Endothelial cell of umbilical vein (primary cell): ENCODE measurements at regions not wholly inside any gene's neighbourhood (a gene's known extent, or its start where the extent isn't known, plus 50 kb on each side); places are given as distances from the start of the nearest gene placed in this dataset.

Experiments used
- BruUV-seq: library from RNA; stranded (reverse); fragments of 400-500 nt; replicated peaks from 2 replicates; lab custom pipeline; 2021; lab: Mats Ljungman, UMichigan
- CTCF ChIA-PET: fragments of 300-600, 350-600 bp; sonication (Branson Sonifier 250); formaldehyde crosslinking; loops from one replicate; lab custom pipeline; 2021; ENCODE audit warnings: antibody characterized with exemption, inconsistent platforms; lab: Charles Lee
- POLR2A ChIA-PET: fragments of 300-600, 350-600 bp; sonication (Branson Sonifier 250); formaldehyde crosslinking; loops from one replicate; lab custom pipeline; 2021; ENCODE audit warnings: antibody characterized with exemption, inconsistent platforms; lab: Charles Lee
- DNase-seq: peaks from one replicate; pipeline ENCODE4 v3.0.0-alpha.2; 2011; ENCODE audit warnings: low read depth, low spot score
- FAIRE-seq: peaks from 2 replicates; lab custom pipeline; 2011; peaks lifted over from hg19 to GRCh38; lab: Jason Lieb, UNC
- H2AFZ ChIP-seq: 2 replicates; pipeline ENCODE4 v1.6.0; 2012; ENCODE audit warnings: low read depth, low read length, control low read depth, inconsistent platforms
- H3K27ac ChIP-seq: 2 replicates; pipeline ENCODE4 v1.5.1; 2011; ENCODE audit warnings: low read depth, mild to moderate bottlenecking, control low read depth, low read length, moderate library complexity; ENCODE audit not compliant: insufficient read depth
- H3K27me3 ChIP-seq, 2 experiments: 2 replicates each; pipeline versions ENCODE4 v1.6.0 to v1.6.1; 2011; ENCODE audit warnings: low read length in 2 of 2, mixed read lengths in 1 of 2; ENCODE audit not compliant: control insufficient read depth in 2 of 2, insufficient read depth in 2 of 2
- H3K36me3 ChIP-seq, 2 experiments: 2 replicates in 1 of 2; 3 replicates in 1 of 2; pipeline ENCODE4 v1.5.1; 2011; ENCODE audit warnings: low read length in 2 of 2, mild to moderate bottlenecking in 1 of 2, moderate library complexity in 1 of 2; ENCODE audit not compliant: control insufficient read depth in 2 of 2, insufficient read depth in 2 of 2; ENCODE audit errors: extremely low read depth in 1 of 2
- H3K4me1 ChIP-seq: 3 replicates; pipeline ENCODE4 v1.5.1; 2011; ENCODE audit warnings: mild to moderate bottlenecking, low read length; ENCODE audit not compliant: control insufficient read depth, insufficient read depth; ENCODE audit errors: extremely low read depth
- H3K4me2 ChIP-seq: 2 replicates; pipeline ENCODE4 v1.6.1; 2011; ENCODE audit warnings: low read length, control low read depth, mixed read lengths; ENCODE audit not compliant: insufficient read depth
- H3K4me3 ChIP-seq, 3 experiments: fragments of 200-600 bp in 1 of 3; sonication (generic), shearing (Covaris generic) in 1 of 3; replicated peaks in 1 of 3; 2 replicates each; pipeline ENCODE4 v1.5.1; 2011 to 2016; ENCODE audit warnings: control low read depth in 3 of 3, low read length in 3 of 3, mild to moderate bottlenecking in 2 of 3, inconsistent platforms in 1 of 3, low read depth in 1 of 3, moderate library complexity in 1 of 3; ENCODE audit not compliant: insufficient read depth in 1 of 3
- H3K79me2 ChIP-seq: 2 replicates; pipeline ENCODE4 v1.6.0; 2012; ENCODE audit warnings: low read length, inconsistent platforms; ENCODE audit not compliant: control insufficient read depth, insufficient read depth
- H3K9ac ChIP-seq: replicated peaks from 2 replicates; pipeline ENCODE3; 2011; ENCODE audit warnings: low read length, control low read depth; ENCODE audit not compliant: insufficient read depth; ENCODE audit errors: extremely low read depth
- H3K9me1 ChIP-seq: replicated peaks from 3 replicates; pipeline ENCODE4 v1.6.0; 2011; ENCODE audit warnings: mild to moderate bottlenecking, low read length; ENCODE audit not compliant: control insufficient read depth, insufficient read depth; ENCODE audit errors: extremely low read depth
- H3K9me3 ChIP-seq: replicated peaks from 2 replicates; pipeline ENCODE4 v1.5.1; 2012; ENCODE audit warnings: low read length, inconsistent platforms; ENCODE audit not compliant: control insufficient read depth, insufficient read depth
- H4K20me1 ChIP-seq: replicated peaks from 2 replicates; pipeline ENCODE3; 2011; ENCODE audit warnings: mild to moderate bottlenecking, low read length; ENCODE audit not compliant: control insufficient read depth, insufficient read depth; ENCODE audit errors: extremely low read depth
- CTCF ChIP-seq, 2 donors: IDR thresholded peaks; 1 replicate in 1 of 2; 2 replicates in 1 of 2; pipeline ENCODE4 v1.5.1; 2011; ENCODE audit warnings: low read length in 2 of 2, mild to moderate bottlenecking in 2 of 2, moderate library complexity in 2 of 2, control low read depth in 1 of 2, inconsistent platforms in 1 of 2, low read depth in 1 of 2; ENCODE audit not compliant: insufficient read depth in 1 of 2; ENCODE audit errors: extremely low read depth in 1 of 2
- EZH2 ChIP-seq: IDR thresholded peaks from 2 replicates; pipeline ENCODE4 v1.6.1; 2012; ENCODE audit warnings: borderline replicate concordance, low read depth, mild to moderate bottlenecking, moderate library complexity, low read length, inconsistent platforms; ENCODE audit not compliant: severe bottlenecking
- FOS ChIP-seq: IDR thresholded peaks from 2 replicates; pipeline ENCODE4 v1.6.1; 2011; ENCODE audit warnings: mild to moderate bottlenecking, low read length, moderate library complexity, borderline replicate concordance; ENCODE audit not compliant: insufficient read depth
- GATA2 ChIP-seq: IDR thresholded peaks from 2 replicates; pipeline ENCODE4 v1.7.0; 2011; ENCODE audit warnings: low read depth, mild to moderate bottlenecking, moderate library complexity, mixed read lengths, low read length; ENCODE audit not compliant: insufficient read length, insufficient read depth
- JUN ChIP-seq: IDR thresholded peaks from 2 replicates; pipeline ENCODE4 v1.6.1; 2011; ENCODE audit warnings: borderline replicate concordance, low read depth; ENCODE audit not compliant: insufficient read length, insufficient read depth
- MAX ChIP-seq: IDR thresholded peaks from 2 replicates; pipeline ENCODE4 v1.6.1; 2011; ENCODE audit not compliant: insufficient read depth, insufficient read length
- MYC ChIP-seq: IDR thresholded peaks from one replicate; pipeline ENCODE4 v1.6.1; 2011; ENCODE audit warnings: mild to moderate bottlenecking, low read depth, low read length
- POLR2A ChIP-seq: IDR thresholded peaks from 2 replicates; pipeline ENCODE4 v1.6.1; 2012; ENCODE audit warnings: low read depth, mild to moderate bottlenecking, control low read depth, low read length
- POLR2AphosphoS5 ChIP-seq: IDR thresholded peaks from 2 replicates; pipeline ENCODE4 v1.6.1; 2012; ENCODE audit warnings: low read depth, mild to moderate bottlenecking, control low read depth, low read length, moderate library complexity; ENCODE audit not compliant: insufficient read depth
- dilution Hi-C: fragments of 300-500 bp; cut with MboI; formaldehyde crosslinking; loops from one replicate; pipeline ENCODE4 v1.15.0; 2019; ENCODE audit warnings: low sequenced_read_pairs; ENCODE audit not compliant: extremely low pct_ligation_motif_present
- intact Hi-C: fragments of 100-400 bp; cut with micrococcal nuclease; formaldehyde crosslinking; loops from one replicate; pipeline ENCODE4 v1.10.0; 2022

GRCh38 chr1:222331765-222332164 is 216.1 kb downstream of the HHIPL2 start:
- DNase-seq (no peak), FAIRE-seq (no peak)
- H3K4me1 ChIP-seq, result no peaks in the 10 kb centered on the region
- no peak for TF ChIP-seq CTCF (IDR thresholded peaks at IDR 0.05; ENCODE audit: extremely low read depth in 1 of 2, insufficient read depth in 1 of 2, low read depth in 1 of 2, low read length in 2 of 2)
- no peak for TF ChIP-seq GATA2
- TF ChIP-seq MAX, result no peak
- no peak for TF ChIP-seq POLR2A
- TF ChIP-seq EZH2, result no peak
- TF ChIP-seq JUN, result no peak
- TF ChIP-seq FOS, result no peak
- TF ChIP-seq MYC, result no peak
- TF ChIP-seq POLR2AphosphoS5, result no peak
- H3K79me2 ChIP-seq, result no peaks in the 10 kb centered on the region
- intact Hi-C loops, result no loop called here
- H3K9me3 ChIP-seq, result no peaks in the 10 kb centered on the region
- H3K9ac ChIP-seq, result no peak overlapping the region
- H3K9me1 ChIP-seq, result no peaks in the 10 kb centered on the region
- CTCF ChIA-PET, result no interaction called here
- H4K20me1 ChIP-seq, result no peaks in the 10 kb centered on the region
- dilution Hi-C loops, result no loop called here
- H2AFZ ChIP-seq, result no peak overlapping the region
- BruUV-seq, result no TSS peak
- H3K4me3 ChIP-seq, result no peak overlapping the region
- no peak overlapping the region for H3K4me2 ChIP-seq
- POLR2A ChIA-PET, result no interaction called here
- H3K36me3 ChIP-seq, result no peaks in the 10 kb centered on the region
- no peak overlapping the region for H3K27ac ChIP-seq
- no peaks in the 10 kb centered on the region for H3K27me3 ChIP-seq
